Putamen (tissue), 1 donor: ENCODE measurements at regions not wholly inside any gene's neighbourhood (a gene's known extent, or its start where the extent isn't known, plus 50 kb on each side); places are given as distances from the start of the nearest gene placed in this dataset.
A peak's percentile ranks its signal among the peaks of the same experiment; 100 is the strongest.
"Not testable (repeated sequence)": the region's sequence is repeated elsewhere in the genome, so short reads cannot be mapped to it uniquely, and the experiment has no call there.

Experiments used
- DNase-seq: peaks from one replicate; pipeline ENCODE4 v3.0.0-alpha.2; 2016; ENCODE audit warnings: low spot score

DNA sequence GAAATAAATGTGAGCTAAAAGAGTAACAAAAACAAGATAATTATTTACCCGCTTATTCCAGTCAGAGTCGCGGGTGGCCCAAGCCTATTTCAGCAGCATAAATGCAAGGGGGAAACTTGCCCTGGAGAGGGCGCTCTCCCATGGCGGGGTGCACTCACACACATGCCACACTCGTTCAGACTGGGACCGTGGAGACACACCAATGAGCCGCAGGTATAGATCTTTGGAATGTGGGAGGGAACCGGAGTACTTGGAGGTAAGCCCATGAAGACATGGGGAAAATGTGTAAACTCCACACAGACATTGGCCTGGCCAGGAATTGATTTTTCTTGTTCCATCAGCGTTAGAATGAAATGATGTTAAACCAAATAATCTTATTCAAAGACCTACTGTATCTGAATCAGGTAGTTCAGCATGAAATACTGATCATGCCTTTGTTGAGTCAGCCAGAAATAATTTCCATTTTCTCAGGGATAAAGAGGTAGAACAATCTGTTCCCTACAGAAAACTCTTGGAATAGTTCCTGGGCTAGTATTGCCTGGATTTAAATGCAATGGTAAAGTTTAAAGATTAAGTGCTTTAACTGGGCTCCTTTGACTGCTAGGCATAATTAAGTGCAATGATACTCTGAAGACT is 191.5 kb downstream of the MCHR2 start:
- DNase-seq, result no peak

GRCh38 chr6:99808992-99809391 is 185.0 kb downstream of the MCHR2 start:
- DNase-seq, result no peak

DNA sequence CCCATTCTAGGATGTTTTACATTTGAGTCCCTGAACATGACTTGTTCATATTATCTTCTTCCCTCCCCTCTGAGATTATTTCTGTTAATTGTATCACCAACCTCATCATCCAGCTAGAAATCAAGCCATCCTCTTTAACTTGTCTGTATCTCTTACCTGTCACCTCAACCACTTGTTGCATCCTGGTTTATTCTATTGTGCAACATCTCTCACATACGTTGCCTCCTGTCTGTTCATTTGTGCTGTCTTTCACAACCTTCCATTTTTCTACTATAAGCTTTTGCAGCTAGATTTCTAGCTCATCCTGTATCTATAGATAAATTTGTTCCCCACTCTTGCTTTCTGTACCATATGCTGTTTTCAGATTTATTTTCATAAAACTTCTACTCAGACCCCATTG is 183.7 kb downstream of the MCHR2 start:
- no peak for DNase-seq

- no peak for DNase-seq
Observed at GRCh38 chr6:99810942-99811620, 182.9 kb downstream of the MCHR2 start.

GRCh38 chr6:99811636-99812035 is 182.4 kb downstream of the MCHR2 start:
- DNase-seq, result no peak

DNA sequence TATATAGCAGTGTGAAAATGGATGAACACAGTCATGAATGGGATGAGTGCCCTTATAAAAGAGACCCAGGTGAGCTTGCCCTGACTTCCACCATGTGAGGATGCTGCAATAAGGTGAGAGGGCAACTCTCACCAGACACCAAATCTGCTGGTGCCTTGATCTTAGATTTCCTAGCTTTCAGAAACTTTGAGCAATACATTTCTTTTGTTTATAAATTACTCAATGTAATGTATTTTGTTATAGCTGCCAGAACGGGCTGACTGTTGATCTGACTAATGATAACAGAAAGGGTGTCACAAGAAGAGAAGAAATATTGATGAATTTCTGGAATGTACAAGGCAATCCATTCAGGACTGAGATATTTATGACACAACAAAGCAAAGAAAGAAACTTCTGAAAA is 180.5 kb downstream of the MCHR2 start:
- DNase-seq, result no peak

GRCh38 chr6:99814230-99814928 is 179.6 kb downstream of the MCHR2 start:
- DNase-seq, result no peak

GRCh38 chr6:99816795-99817194 is 177.2 kb downstream of the MCHR2 start:
- no peak for DNase-seq

DNA sequence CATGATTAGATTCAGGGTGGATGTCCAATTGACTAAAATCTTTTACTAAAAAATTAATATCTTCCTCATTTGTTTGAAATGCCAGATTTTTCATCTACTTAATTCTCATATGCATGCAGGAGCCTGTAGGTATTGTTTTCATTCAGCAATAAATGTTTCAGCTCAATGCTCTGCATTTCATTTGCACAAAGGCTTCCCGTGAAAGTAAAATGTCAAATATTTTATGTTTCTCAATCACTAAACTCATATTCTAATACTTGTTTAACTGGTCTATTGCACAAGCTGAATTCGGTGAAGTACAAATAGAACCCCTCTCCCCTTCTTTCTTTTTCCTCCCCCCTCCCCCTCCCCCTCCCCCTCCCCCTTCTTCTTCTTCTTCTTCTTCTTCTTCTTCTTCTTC is 175.9 kb downstream of the MCHR2 start:
- DNase-seq, result no peak

DNA sequence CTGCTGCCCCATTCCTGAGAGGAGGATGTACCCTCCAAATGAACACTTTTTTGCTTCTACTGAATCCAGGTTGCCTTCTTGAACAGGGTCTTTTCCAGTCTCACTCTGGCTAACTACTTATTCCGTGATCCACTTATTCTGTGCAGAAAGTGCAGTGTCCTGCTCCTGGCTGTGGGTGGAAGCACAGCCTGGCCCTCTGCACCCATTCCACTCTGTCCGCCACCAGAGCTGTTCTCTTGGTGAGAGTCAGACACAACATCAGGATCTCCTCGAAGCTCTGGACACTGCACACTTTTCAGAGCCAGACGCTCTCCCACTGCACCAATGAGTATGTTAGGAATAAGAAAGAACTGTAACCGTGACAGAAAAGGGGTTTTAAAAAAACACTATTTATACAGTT is 174.2 kb downstream of the MCHR2 start:
- no peak for DNase-seq

- DNase-seq, result no peak
Observed at GRCh38 chr6:99821164-99821563, 172.9 kb downstream of the MCHR2 start.

DNA sequence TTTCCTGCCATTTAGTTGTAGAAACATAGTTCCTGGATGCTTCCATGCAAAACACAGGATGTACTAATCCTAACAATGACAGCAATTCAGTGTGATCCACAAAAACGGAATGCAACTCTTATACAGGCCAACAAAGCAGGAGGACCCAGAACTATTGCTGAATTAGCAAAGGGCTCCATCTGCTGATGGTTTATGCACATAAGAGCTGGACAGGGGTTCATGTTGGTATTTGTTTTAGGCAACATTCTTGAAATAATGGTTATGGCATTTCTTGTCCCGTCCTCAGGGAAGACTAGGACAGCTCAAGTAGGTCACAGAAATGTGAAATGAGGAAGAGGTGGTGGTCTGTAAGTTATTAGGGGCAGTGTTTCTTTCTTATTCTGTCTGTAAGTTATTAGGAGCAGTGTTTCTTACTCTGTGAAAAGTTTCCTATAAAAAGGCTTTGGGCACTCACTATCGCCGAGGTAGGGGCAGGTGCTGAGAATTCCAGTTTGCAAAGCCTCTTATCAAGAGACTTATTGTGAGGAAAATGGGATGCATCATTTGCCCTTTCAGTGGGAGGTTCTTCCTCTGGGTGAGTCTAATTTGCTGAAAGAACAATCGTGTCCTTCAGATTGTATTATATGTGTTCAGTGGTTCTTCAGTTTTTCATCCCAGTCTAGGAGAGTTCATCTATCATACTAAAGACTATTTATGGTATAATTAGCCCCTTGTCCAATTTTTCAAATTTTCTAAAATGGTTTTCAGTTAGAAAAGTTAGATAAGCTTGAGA is 171.1 kb downstream of the MCHR2 start:
- DNase-seq, result peak; percentile 19

- DNase-seq, result not testable (repeated sequence)
Observed at GRCh38 chr6:99823513-99824235, 170.3 kb downstream of the MCHR2 start.

GRCh38 chr6:99833034-99833433 is 161.0 kb downstream of the MCHR2 start:
- no peak for DNase-seq

DNA sequence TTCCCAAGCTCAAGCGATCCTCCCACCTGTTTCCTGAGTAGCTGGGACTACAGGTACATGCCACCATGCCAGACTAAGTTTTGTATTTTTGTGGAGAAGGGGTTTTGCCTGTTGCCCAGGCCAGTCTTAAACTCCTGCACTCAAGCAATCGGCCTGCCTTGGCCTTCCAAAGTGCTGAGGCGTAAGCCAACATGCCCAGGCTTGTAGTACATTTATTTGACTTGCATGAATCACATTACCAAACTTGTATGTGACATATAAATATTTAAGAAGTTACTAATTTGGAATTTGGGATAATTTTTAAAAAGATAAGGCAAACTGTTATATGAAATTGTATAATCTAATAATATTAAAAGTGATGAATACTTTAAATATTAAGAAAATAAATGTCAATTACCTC is 157.6 kb downstream of the MCHR2 start:
- no peak for DNase-seq

GRCh38 chr6:99838607-99839006 is 155.4 kb downstream of the MCHR2 start:
- DNase-seq, result no peak

- DNase-seq, result no peak
Observed at GRCh38 chr6:99841297-99841696, 152.7 kb downstream of the MCHR2 start.

- no peak for DNase-seq
Observed at GRCh38 chr6:99846006-99846405, 148.0 kb downstream of the MCHR2 start.

- no peak for DNase-seq
Observed at GRCh38 chr6:99850841-99851240, 143.2 kb downstream of the MCHR2 start.

DNA sequence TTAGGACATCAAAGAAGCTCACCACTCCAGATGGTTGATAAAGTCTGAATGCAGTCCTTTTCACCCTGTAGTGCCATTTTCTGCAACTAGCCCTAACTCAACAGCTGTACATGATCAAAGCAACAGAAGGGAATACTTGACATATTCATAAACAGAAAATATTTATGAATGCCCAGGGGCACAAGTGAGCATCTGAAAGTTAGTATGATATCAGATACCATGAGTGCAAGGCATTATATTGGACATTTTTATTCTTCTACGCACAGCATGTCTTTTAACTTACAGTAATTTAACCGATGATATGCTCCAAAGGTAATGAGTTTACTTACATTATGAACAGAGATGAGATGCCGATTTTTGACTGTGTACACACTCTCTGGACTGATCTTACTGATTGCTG is 142.0 kb downstream of the MCHR2 start:
- no peak for DNase-seq

DNA sequence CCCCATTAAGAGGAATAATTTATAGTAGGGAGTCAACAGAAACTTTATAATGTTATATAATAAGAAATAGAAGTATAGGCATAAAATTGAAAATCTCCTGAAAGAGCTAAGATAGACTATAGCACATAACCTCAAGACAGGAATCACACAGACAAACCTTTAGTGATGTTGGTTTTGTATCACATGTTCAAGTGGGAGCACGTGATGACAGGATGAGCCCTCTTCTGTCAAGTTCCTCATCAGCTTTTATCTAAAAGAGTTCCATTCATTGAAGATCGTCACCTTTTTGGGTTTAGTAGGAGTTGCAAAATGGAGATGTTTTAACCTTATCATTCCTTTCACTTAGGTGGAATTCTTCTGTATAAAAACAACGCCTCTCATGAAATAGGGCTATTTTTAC is 127.0 kb downstream of the MCHR2 start:
- DNase-seq, result no peak
